Sigmoid colon (tissue), 3 donors: ENCODE measurements at regions not wholly inside any gene's neighbourhood (a gene's known extent, or its start where the extent isn't known, plus 50 kb on each side); places are given as distances from the start of the nearest gene placed in this dataset.

Source experiments
- CTCF ChIP-seq, 4 experiments: fragments of 450-650 bp in 3 of 4; fragments of 200-600 bp in 1 of 4; IDR thresholded peaks; one replicate each; pipeline ENCODE4 v1.5.1; 2016 to 2019; ENCODE audit warnings: antibody characterized with exemption in 4 of 4, mild to moderate bottlenecking in 3 of 4, moderate library complexity in 2 of 4
- POLR2A ChIP-seq, 2 donors: fragments of 450-650 bp; IDR thresholded peaks; one replicate each; pipeline ENCODE4 v1.6.1; 2016; ENCODE audit warnings: antibody characterized with exemption in 2 of 2, mild to moderate bottlenecking in 2 of 2, moderate library complexity in 2 of 2

DNA sequence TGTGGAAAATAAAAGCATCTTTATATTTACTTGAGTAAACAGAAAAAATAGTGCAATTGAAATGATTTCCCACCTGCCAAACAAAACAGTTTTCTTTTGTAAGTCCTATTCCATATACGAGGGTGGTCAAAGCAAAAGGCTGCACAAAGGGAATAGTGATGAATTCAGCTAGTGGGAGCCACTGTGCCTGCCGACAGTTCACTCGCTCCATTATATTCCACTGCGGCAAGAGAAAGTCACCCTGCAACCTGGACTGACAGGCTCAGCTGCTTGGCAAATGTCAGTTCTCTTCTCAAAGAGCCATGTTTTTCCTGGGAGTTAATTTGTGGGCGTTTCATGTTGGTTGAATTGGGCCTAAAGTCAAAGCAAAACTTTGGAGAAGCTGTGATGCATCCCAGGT, 145.4 kb downstream of the LMO4 start:
- TF ChIP-seq CTCF (IDR thresholded peaks at IDR 0.05): no peak
- no peak for TF ChIP-seq POLR2A (IDR thresholded peaks at IDR 0.05)
